ENCODE measurements at regions not wholly inside any gene's neighbourhood (a gene's known extent, or its start where the extent isn't known, plus 50 kb on each side); places are given as distances from the start of the nearest gene placed in this dataset.

- TF ChIP-seq POLR2AphosphoS5 (IDR thresholded peaks at IDR 0.05) (no peak), EP300 (IDR thresholded peaks at IDR 0.05) (no peak), POLR2A (IDR thresholded peaks at IDR 0.05) (no peak)
- TF ChIP-seq, protein P1, sequence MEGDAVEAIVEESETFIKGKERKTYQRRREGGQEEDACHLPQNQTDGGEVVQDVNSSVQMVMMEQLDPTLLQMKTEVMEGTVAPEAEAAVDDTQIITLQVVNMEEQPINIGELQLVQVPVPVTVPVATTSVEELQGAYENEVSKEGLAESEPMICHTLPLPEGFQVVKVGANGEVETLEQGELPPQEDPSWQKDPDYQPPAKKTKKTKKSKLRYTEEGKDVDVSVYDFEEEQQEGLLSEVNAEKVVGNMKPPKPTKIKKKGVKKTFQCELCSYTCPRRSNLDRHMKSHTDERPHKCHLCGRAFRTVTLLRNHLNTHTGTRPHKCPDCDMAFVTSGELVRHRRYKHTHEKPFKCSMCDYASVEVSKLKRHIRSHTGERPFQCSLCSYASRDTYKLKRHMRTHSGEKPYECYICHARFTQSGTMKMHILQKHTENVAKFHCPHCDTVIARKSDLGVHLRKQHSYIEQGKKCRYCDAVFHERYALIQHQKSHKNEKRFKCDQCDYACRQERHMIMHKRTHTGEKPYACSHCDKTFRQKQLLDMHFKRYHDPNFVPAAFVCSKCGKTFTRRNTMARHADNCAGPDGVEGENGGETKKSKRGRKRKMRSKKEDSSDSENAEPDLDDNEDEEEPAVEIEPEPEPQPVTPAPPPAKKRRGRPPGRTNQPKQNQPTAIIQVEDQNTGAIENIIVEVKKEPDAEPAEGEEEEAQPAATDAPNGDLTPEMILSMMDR (IDR thresholded peaks at IDR 0.05) = no peak
Measured at GRCh38 chr18:39647627-39648534, 2082.3 kb upstream of the CELF4 start.

Data from sigmoid colon (tissue), 4 donors.